GM12878 (cell line): ENCODE measurements at regions not wholly inside any gene's neighbourhood (a gene's known extent, or its start where the extent isn't known, plus 50 kb on each side); places are given as distances from the start of the nearest gene placed in this dataset.

ENCODE experiments used
- ATAC-seq: fragments of 200-7000 bp; cut with Tn5 transposase; 3 replicates; pipeline ENCODE4 v1.9.1; 2020; ENCODE audit warnings: mild to moderate bottlenecking, moderate library complexity
- BruUV-seq: library from RNA; stranded (reverse); fragments of 400-500 nt; replicated peaks from 2 replicates; lab custom pipeline; 2021; lab: Mats Ljungman, UMichigan
- CTCF ChIA-PET: fragments of 300-600 bp; sonication (Branson Sonifier 250); formaldehyde crosslinking; extraction: SDS; loops from one replicate; lab custom pipeline; 2021; ENCODE audit warnings: inconsistent platforms; lab: Yijun Ruan, JAX
- POLR2A ChIA-PET: fragments of 350-600 bp; formaldehyde crosslinking; extraction: SDS; loops from one replicate; lab custom pipeline; 2021; ENCODE audit warnings: inconsistent platforms; lab: Charles Lee
- RAD21 ChIA-PET: fragments of 300-600 bp; sonication (Branson Sonifier 250); formaldehyde crosslinking; loops from one replicate; lab custom pipeline; 2023; ENCODE audit warnings: antibody characterized with exemption; ENCODE audit not compliant: unreplicated experiment; lab: Charles Lee
- SMC1A ChIA-PET: fragments of 300-600 bp; sonication (Branson Sonifier 250); formaldehyde crosslinking; loops from one replicate; lab custom pipeline; 2023; ENCODE audit not compliant: unreplicated experiment, uncharacterized antibody; lab: Charles Lee
- DNase-seq: peaks from one replicate; pipeline ENCODE4 v3.0.0-alpha.2; 2011; ENCODE audit warnings: low read depth, low spot score
- FAIRE-seq: peaks from 3 replicates; lab custom pipeline; 2011; peaks lifted over from hg19 to GRCh38; lab: Jason Lieb, UNC
- H2AFZ ChIP-seq: 2 replicates; pipeline ENCODE4 v1.6.0; 2011; ENCODE audit warnings: low read depth, low read length, control low read depth; ENCODE audit not compliant: control insufficient read depth
- H3K27ac ChIP-seq: 2 replicates; pipeline ENCODE4 v1.5.1; 2011; ENCODE audit warnings: control low read depth; ENCODE audit not compliant: control insufficient read depth, insufficient read depth
- H3K27me3 ChIP-seq, 2 experiments: replicated peaks in 1 of 2; 2 replicates each; pipeline versions ENCODE4 v1.6.0 to v1.6.1; 2011; ENCODE audit warnings: low read length in 1 of 2; ENCODE audit not compliant: control insufficient read depth in 2 of 2, insufficient read depth in 2 of 2
- H3K36me3 ChIP-seq, 2 experiments: 2 replicates each; pipeline ENCODE4 v1.5.1; 2011; ENCODE audit warnings: low read length in 1 of 2; ENCODE audit not compliant: control insufficient read depth in 2 of 2, insufficient read depth in 2 of 2
- H3K4me1 ChIP-seq: 2 replicates; pipeline ENCODE4 v1.6.1; 2011; ENCODE audit warnings: mild to moderate bottlenecking, low read length, moderate library complexity, mixed read lengths; ENCODE audit not compliant: control insufficient read depth, insufficient read depth
- H3K4me2 ChIP-seq: 2 replicates; pipeline ENCODE4 v1.6.0; 2011; ENCODE audit warnings: control low read depth; ENCODE audit not compliant: control insufficient read depth, insufficient read depth
- H3K4me3 ChIP-seq: fragments of 200-600 bp; sonication (generic); 2 replicates; pipeline ENCODE4 v1.5.1; 2016
- H3K79me2 ChIP-seq: 2 replicates; pipeline ENCODE4 v1.6.0; 2011; ENCODE audit warnings: low read length; ENCODE audit not compliant: control insufficient read depth, insufficient read depth
- H3K9ac ChIP-seq: 2 replicates; pipeline ENCODE4 v1.8.0; 2011; ENCODE audit warnings: low read length, control low read depth, mixed read lengths; ENCODE audit not compliant: control insufficient read depth, insufficient read depth
- H3K9me3 ChIP-seq: replicated peaks from 3 replicates; pipeline ENCODE4 v1.5.1; 2011; ENCODE audit warnings: mild to moderate bottlenecking, low read length; ENCODE audit not compliant: control insufficient read depth, insufficient read depth
- H4K20me1 ChIP-seq: 2 replicates; pipeline ENCODE4 v1.6.0; 2011; ENCODE audit not compliant: control insufficient read depth, insufficient read depth
- ZBTB11 ChIP-seq: fragments of 450-650 bp; formaldehyde crosslinking; IDR thresholded peaks from 2 replicates; pipeline ENCODE4 v1.5.0; 2022; ENCODE audit warnings: mild to moderate bottlenecking, missing genetic modification characterization
- ZNF592 ChIP-seq: fragments of 450-650 bp; IDR thresholded peaks from 2 replicates; pipeline ENCODE4 v1.6.1; 2017; ENCODE audit warnings: mild to moderate bottlenecking, moderate library complexity
- WGBS: methylation state at CpG from one replicate; pipeline ENCODE4 v1.1.6; 2016; ENCODE audit warnings: low lambda C conversion rate; ENCODE audit not compliant: insufficient replicate concordance, insufficient coverage; ENCODE audit errors: missing lambda C conversion rate; 5-methylcytosine and 5-hydroxymethylcytosine counted together
- in situ Hi-C: fragments of 300-500 bp; cut with MboI; formaldehyde crosslinking; loops from 9 replicates; pipeline ENCODE4 v1.14.3; 2018; ENCODE audit warnings: mixed read lengths
- intact Hi-C: fragments of 100-400 bp; cut with micrococcal nuclease; formaldehyde crosslinking; loops from one replicate; pipeline ENCODE4 v1.14.2; 2022; ENCODE audit not compliant: unreplicated experiment

GRCh38 chr7:42478717-42479116, 241.7 kb upstream of the GLI3 start:
- FAIRE-seq: no peak
- POLR2A ChIA-PET: no interaction called here
- Histone ChIP-seq H3K9me3 (no peaks in the 10 kb centered on the region), H2AFZ (no peak overlapping the region), H4K20me1 (no peaks in the 10 kb centered on the region), H3K4me2 (no peak overlapping the region), H3K9ac (no peak overlapping the region), H3K79me2 (no peaks in the 10 kb centered on the region), H3K27ac (no peak overlapping the region), H3K4me3 (no peak overlapping the region), H3K27me3 (no peaks in the 10 kb centered on the region), H3K4me1 (no peaks in the 10 kb centered on the region), H3K36me3 (no peaks in the 10 kb centered on the region)
- SMC1A ChIA-PET: no interaction called here
- TF ChIP-seq ZBTB11 (CRISPR knock-in tag): no peak
- no peak for TF ChIP-seq ZNF592
- no TSS peak for BruUV-seq
- ATAC-seq: no peak
- WGBS: 44% methylated on average over 6 of the region's 6 CpGs
- DNase-seq: no peak
- in situ Hi-C loops (no loop called here), intact Hi-C loops (no loop called here)
- CTCF ChIA-PET: no interaction called here
- RAD21 ChIA-PET: no interaction called here
